ENCODE measurements at regions not wholly inside any gene's neighbourhood (a gene's known extent, or its start where the extent isn't known, plus 50 kb on each side); places are given as distances from the start of the nearest gene placed in this dataset.
"Not testable (repeated sequence)": the region's sequence is repeated elsewhere in the genome, so short reads cannot be mapped to it uniquely, and the experiment has no call there.

GRCh38 chr10:37563107-37563714, 294.2 kb downstream of the ZNF248 start:
- Mint-ChIP-seq H3K9me3 (no peaks in the 10 kb centered on the region), H3K4me3 (no peak overlapping the region), H3K27me3 (no peaks in the 10 kb centered on the region), H3K27ac (no peak overlapping the region), H3K36me3 (ENCODE audit: low read depth) (no peaks in the 10 kb centered on the region), H3K4me1 (ENCODE audit: low read depth) (no peaks in the 10 kb centered on the region)

GRCh38 chr10:37552881-37553280, 304.5 kb downstream of the ZNF248 start:
- Mint-ChIP-seq H3K27me3 (no peaks in the 10 kb centered on the region), H3K27ac (no peak overlapping the region), H3K36me3 (ENCODE audit: low read depth) (no peaks in the 10 kb centered on the region), H3K4me3 (no peak overlapping the region), H3K4me1 (ENCODE audit: low read depth) (no peaks in the 10 kb centered on the region), H3K9me3 (peaks cover 12% of the 10 kb centered on the region)

GRCh38 chr10:37549054-37549453, 308.4 kb downstream of the ZNF248 start:
- Mint-ChIP-seq H3K4me3 (no peak overlapping the region), H3K4me1 (ENCODE audit: low read depth) (no peaks in the 10 kb centered on the region), H3K9me3 (peaks cover 12% of the 10 kb centered on the region), H3K27ac (no peak overlapping the region), H3K27me3 (no peaks in the 10 kb centered on the region), H3K36me3 (ENCODE audit: low read depth) (no peaks in the 10 kb centered on the region)

GRCh38 chr10:37535459-37536246, 321.8 kb downstream of the ZNF248 start:
- Mint-ChIP-seq H3K9me3 (peaks cover 10% of the 10 kb centered on the region), H3K27ac (no peak overlapping the region), H3K36me3 (ENCODE audit: low read depth) (no peaks in the 10 kb centered on the region), H3K4me3 (no peak overlapping the region), H3K27me3 (no peaks in the 10 kb centered on the region), H3K4me1 (ENCODE audit: low read depth) (no peaks in the 10 kb centered on the region)

- no peak overlapping the region for H3K4me3 Mint-ChIP-seq
- H3K4me1 Mint-ChIP-seq (ENCODE audit: low read depth), result no peaks in the 10 kb centered on the region
- H3K27me3 Mint-ChIP-seq, result no peaks in the 10 kb centered on the region
- peaks cover 9% of the 10 kb centered on the region for H3K9me3 Mint-ChIP-seq
- H3K27ac Mint-ChIP-seq, result no peak overlapping the region
- no peaks in the 10 kb centered on the region for H3K36me3 Mint-ChIP-seq (ENCODE audit: low read depth)
Measured at GRCh38 chr10:37534166-37534565, 323.2 kb downstream of the ZNF248 start.

- H3K36me3 Mint-ChIP-seq (ENCODE audit: low read depth); H3K27ac Mint-ChIP-seq; H3K4me1 Mint-ChIP-seq (ENCODE audit: low read depth); H3K4me3 Mint-ChIP-seq; H3K27me3 Mint-ChIP-seq: not testable (repeated sequence)
- H3K9me3 Mint-ChIP-seq, result peaks cover 21% of the 10 kb centered on the region
Measured at GRCh38 chr10:37525410-37525809, 332.0 kb downstream of the ZNF248 start.

GRCh38 chr10:37520488-37520887, 336.9 kb downstream of the ZNF248 start:
- Mint-ChIP-seq H3K4me3 (no peak overlapping the region), H3K36me3 (ENCODE audit: low read depth) (no peaks in the 10 kb centered on the region), H3K27me3 (no peaks in the 10 kb centered on the region), H3K4me1 (ENCODE audit: low read depth) (no peaks in the 10 kb centered on the region), H3K27ac (no peak overlapping the region), H3K9me3 (peaks cover 7% of the 10 kb centered on the region)

- H3K27me3 Mint-ChIP-seq; H3K4me1 Mint-ChIP-seq (ENCODE audit: low read depth); H3K27ac Mint-ChIP-seq; H3K4me3 Mint-ChIP-seq; H3K36me3 Mint-ChIP-seq (ENCODE audit: low read depth): not testable (repeated sequence)
- peaks cover 33% of the 10 kb centered on the region for H3K9me3 Mint-ChIP-seq
Measured at GRCh38 chr10:37510520-37510919, 346.9 kb downstream of the ZNF248 start.

- Mint-ChIP-seq H3K4me3 (no peak overlapping the region), H3K27ac (no peak overlapping the region), H3K27me3 (no peaks in the 10 kb centered on the region), H3K4me1 (ENCODE audit: low read depth) (no peaks in the 10 kb centered on the region), H3K9me3 (no peaks in the 10 kb centered on the region), H3K36me3 (ENCODE audit: low read depth) (no peaks in the 10 kb centered on the region)
Measured at GRCh38 chr10:37496061-37496460, 361.3 kb downstream of the ZNF248 start.

- Mint-ChIP-seq H3K4me3 (no peak overlapping the region), H3K9me3 (no peaks in the 10 kb centered on the region), H3K4me1 (ENCODE audit: low read depth) (no peaks in the 10 kb centered on the region), H3K36me3 (ENCODE audit: low read depth) (no peaks in the 10 kb centered on the region), H3K27me3 (no peaks in the 10 kb centered on the region), H3K27ac (no peak overlapping the region)
Measured at GRCh38 chr10:37495415-37495814, 362.0 kb downstream of the ZNF248 start.

GRCh38 chr10:37493185-37493796, 364.1 kb downstream of the ZNF248 start:
- not testable (repeated sequence) for H3K4me3 Mint-ChIP-seq, H3K27ac Mint-ChIP-seq, H3K27me3 Mint-ChIP-seq

GRCh38 chr10:37490266-37490665, 364.9 kb downstream of the ANKRD30A start:
- peaks cover 9% of the 10 kb centered on the region for H3K9me3 Mint-ChIP-seq
- H3K4me1 Mint-ChIP-seq (ENCODE audit: low read depth), result no peaks in the 10 kb centered on the region
- no peak overlapping the region for H3K4me3 Mint-ChIP-seq
- H3K27ac Mint-ChIP-seq, result no peak overlapping the region
- H3K27me3 Mint-ChIP-seq, result no peaks in the 10 kb centered on the region
- no peaks in the 10 kb centered on the region for H3K36me3 Mint-ChIP-seq (ENCODE audit: low read depth)

More at GRCh38 chr10:37493185-37493796, 364.1 kb downstream of the ZNF248 start:
- not testable (repeated sequence) for H3K9me3 Mint-ChIP-seq; H3K4me1 Mint-ChIP-seq (ENCODE audit: low read depth); H3K36me3 Mint-ChIP-seq (ENCODE audit: low read depth)

- no peaks in the 10 kb centered on the region for H3K36me3 Mint-ChIP-seq (ENCODE audit: low read depth)
- H3K27me3 Mint-ChIP-seq, result no peaks in the 10 kb centered on the region
- H3K4me3 Mint-ChIP-seq, result no peak overlapping the region
- H3K27ac Mint-ChIP-seq, result no peak overlapping the region
- peaks cover 9% of the 10 kb centered on the region for H3K9me3 Mint-ChIP-seq
- H3K4me1 Mint-ChIP-seq (ENCODE audit: low read depth), result no peaks in the 10 kb centered on the region
Measured at GRCh38 chr10:37489658-37490003, 364.2 kb downstream of the ANKRD30A start.

- H3K36me3 Mint-ChIP-seq (ENCODE audit: low read depth), result no peaks in the 10 kb centered on the region
- no peaks in the 10 kb centered on the region for H3K27me3 Mint-ChIP-seq
- H3K27ac Mint-ChIP-seq, result no peak overlapping the region
- H3K4me1 Mint-ChIP-seq (ENCODE audit: low read depth), result no peaks in the 10 kb centered on the region
- H3K4me3 Mint-ChIP-seq, result no peak overlapping the region
- peaks cover 9% of the 10 kb centered on the region for H3K9me3 Mint-ChIP-seq
Measured at GRCh38 chr10:37488792-37489657, 363.6 kb downstream of the ANKRD30A start.

- H3K36me3 Mint-ChIP-seq (ENCODE audit: low read depth); H3K4me1 Mint-ChIP-seq (ENCODE audit: low read depth); H3K27me3 Mint-ChIP-seq; H3K4me3 Mint-ChIP-seq; H3K9me3 Mint-ChIP-seq; H3K27ac Mint-ChIP-seq: not testable (repeated sequence)
Measured at GRCh38 chr10:37480596-37480995, 355.2 kb downstream of the ANKRD30A start.
